ENCODE measurements at regions not wholly inside any gene's neighbourhood (a gene's known extent, or its start where the extent isn't known, plus 50 kb on each side); places are given as distances from the start of the nearest gene placed in this dataset.

- DNase-seq (ENCODE audit: low spot score in 2 of 2): no peak
- no peak for TF ChIP-seq CTCF (IDR thresholded peaks at IDR 0.05)
- TF ChIP-seq POLR2AphosphoS5 (IDR thresholded peaks at IDR 0.05): no peak
- TF ChIP-seq POLR2A (IDR thresholded peaks at IDR 0.05): no peak
- no peak for TF ChIP-seq EP300 (IDR thresholded peaks at IDR 0.05)
- 100% methylated on average over 1 of the region's 1 CpG for WGBS
- H3K27ac ChIP-seq: no peak overlapping the region
- no peak overlapping the region for H3K4me3 ChIP-seq
- no peaks in the 10 kb centered on the region for H3K9me3 ChIP-seq
- no peaks in the 10 kb centered on the region for H3K27me3 ChIP-seq
- no peaks in the 10 kb centered on the region for H3K36me3 ChIP-seq
- H3K4me1 ChIP-seq: no peaks in the 10 kb centered on the region
Observed at GRCh38 chr3:25139267-25139666, 288.8 kb upstream of the RARB start.

- no peaks in the 10 kb centered on the region for H3K4me1 ChIP-seq
- H3K9me3 ChIP-seq: no peaks in the 10 kb centered on the region
- WGBS: 54% methylated on average over 6 of the region's 6 CpGs
- DNase-seq (ENCODE audit: low spot score in 2 of 2): no peak
- H3K4me3 ChIP-seq: no peak overlapping the region
- TF ChIP-seq POLR2A (IDR thresholded peaks at IDR 0.05) (no peak), CTCF (IDR thresholded peaks at IDR 0.05) (no peak)
- H3K27me3 ChIP-seq: no peaks in the 10 kb centered on the region
- H3K36me3 ChIP-seq: no peaks in the 10 kb centered on the region
- no peak overlapping the region for H3K27ac ChIP-seq
Observed at GRCh38 chr3:25142609-25143355, 285.3 kb upstream of the RARB start.

GRCh38 chr3:25143356-25144025, 284.6 kb upstream of the RARB start:
- TF ChIP-seq POLR2AphosphoS5 (IDR thresholded peaks at IDR 0.05) (no peak), POLR2A (IDR thresholded peaks at IDR 0.05) (no peak), EP300 (IDR thresholded peaks at IDR 0.05) (no peak), CTCF (IDR thresholded peaks at IDR 0.05) (no peak)

DNA sequence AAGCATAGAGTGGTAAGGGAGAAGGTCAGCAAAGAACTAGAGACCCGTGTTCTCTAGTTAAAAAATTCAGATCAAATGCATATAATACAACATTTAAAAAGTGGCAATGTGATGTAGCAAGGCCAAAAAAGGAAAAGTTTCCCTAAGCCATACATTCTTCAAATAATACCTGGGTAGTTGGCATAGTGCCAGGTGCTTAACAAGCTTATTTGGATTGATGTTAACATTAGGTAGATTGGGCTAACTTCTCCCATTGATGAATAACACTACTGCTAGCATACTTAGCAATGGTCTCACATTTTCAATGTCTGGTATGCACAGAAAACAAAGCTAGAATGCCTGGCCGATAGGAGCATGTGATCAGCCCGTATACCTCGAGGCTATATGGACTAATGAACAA, 283.6 kb upstream of the RARB start:
- no peak overlapping the region for H3K4me3 ChIP-seq

More at GRCh38 chr3:25143356-25144025, 284.6 kb upstream of the RARB start:
- Histone ChIP-seq H3K4me1 (no peaks in the 10 kb centered on the region), H3K4me3 (no peak overlapping the region), H3K27ac (no peak overlapping the region), H3K27me3 (no peaks in the 10 kb centered on the region), H3K9me3 (no peaks in the 10 kb centered on the region), H3K36me3 (no peaks in the 10 kb centered on the region)
- 76% methylated on average over 5 of the region's 5 CpGs for WGBS
- no peak for DNase-seq (ENCODE audit: low spot score in 2 of 2)

More for the DNA sequence above, 283.6 kb upstream of the RARB start:
- H3K9me3 ChIP-seq: no peaks in the 10 kb centered on the region
- no peak overlapping the region for H3K27ac ChIP-seq
- H3K36me3 ChIP-seq: no peaks in the 10 kb centered on the region
- TF ChIP-seq POLR2A (IDR thresholded peaks at IDR 0.05) (no peak), POLR2AphosphoS5 (IDR thresholded peaks at IDR 0.05) (no peak), EP300 (IDR thresholded peaks at IDR 0.05) (no peak), CTCF (IDR thresholded peaks at IDR 0.05) (no peak)
- H3K4me1 ChIP-seq: no peaks in the 10 kb centered on the region
- DNase-seq (ENCODE audit: low spot score in 2 of 2): no peak
- WGBS: 70% methylated on average over 4 of the region's 4 CpGs
- no peaks in the 10 kb centered on the region for H3K27me3 ChIP-seq

Measured in suprapubic skin (tissue), 4 donors.